Lung (tissue), 11 donors: ENCODE measurements at regions not wholly inside any gene's neighbourhood (a gene's known extent, or its start where the extent isn't known, plus 50 kb on each side); places are given as distances from the start of the nearest gene placed in this dataset.

Source experiments
- ATAC-seq: fragments of 200-7000 bp; cut with Tn5 transposase; one replicate; pipeline ENCODE4 v1.9.1; 2020; ENCODE audit warnings: moderate number of reproducible peaks; ENCODE audit not compliant: insufficient read depth, low FRiP score
- DNase-seq, 3 donors: peaks; one replicate each; pipeline ENCODE4 v3.0.0-alpha.2; 2013 to 2017
- H3K27ac ChIP-seq, 2 donors: one replicate each; pipeline ENCODE4 v1.5.1; 2013; ENCODE audit warnings: mild to moderate bottlenecking in 2 of 2, moderate library complexity in 2 of 2, control low read depth in 1 of 2, inconsistent platforms in 1 of 2, low read depth in 1 of 2, low read length in 1 of 2
- H3K27me3 ChIP-seq, 3 donors: one replicate each; pipeline ENCODE4 v1.5.1; 2013; ENCODE audit warnings: low read length in 2 of 3; ENCODE audit not compliant: control insufficient read depth in 3 of 3, insufficient read depth in 3 of 3
- H3K36me3 ChIP-seq, 4 donors: one replicate each; pipeline ENCODE4 v1.5.1; 2013; ENCODE audit warnings: low read length in 4 of 4, mild to moderate bottlenecking in 1 of 4, moderate library complexity in 1 of 4; ENCODE audit not compliant: control insufficient read depth in 4 of 4, insufficient read depth in 4 of 4
- H3K4me1 ChIP-seq, 5 donors: one replicate each; pipeline ENCODE4 v1.5.1; 2013; ENCODE audit warnings: low read length in 5 of 5, mild to moderate bottlenecking in 2 of 5, moderate library complexity in 1 of 5; ENCODE audit not compliant: control insufficient read depth in 5 of 5, insufficient read depth in 5 of 5
- H3K4me3 ChIP-seq: one replicate; pipeline ENCODE4 v1.5.1; 2013; ENCODE audit warnings: mild to moderate bottlenecking, control low read depth, moderate library complexity
- H3K9ac ChIP-seq, 2 donors: one replicate each; pipeline ENCODE4 v1.5.1; 2013; ENCODE audit warnings: low read length in 2 of 2, control low read depth in 1 of 2; ENCODE audit not compliant: insufficient read depth in 1 of 2
- H3K9me3 ChIP-seq, 4 donors: one replicate each; pipeline ENCODE4 v1.5.1; 2013; ENCODE audit warnings: low read length in 3 of 4, mild to moderate bottlenecking in 1 of 4, moderate library complexity in 1 of 4; ENCODE audit not compliant: control insufficient read depth in 4 of 4, insufficient read depth in 3 of 4
- WGBS, 2 donors: extraction: QIAGEN DNeasy Blood & Tissue Kit; methylation state at CpG; one replicate each; pipeline ENCODE4 v1.1.7; 2013; 5-methylcytosine and 5-hydroxymethylcytosine counted together
- TF ChIP-seq, protein P1 (sequence below): IDR thresholded peaks from 2 replicates; pipeline ENCODE4 v1.5.1; 2012; ENCODE audit warnings: mild to moderate bottlenecking; ENCODE audit errors: control extremely low read depth, extremely low read depth
- donor health status: control.
- donor health status: control.
- donor health status: Bipolar disorder and iron deficiency.
- donor health status: healthy.
- donor health status: DM: yes; HTN: yes; CAD: no.

DNA sequence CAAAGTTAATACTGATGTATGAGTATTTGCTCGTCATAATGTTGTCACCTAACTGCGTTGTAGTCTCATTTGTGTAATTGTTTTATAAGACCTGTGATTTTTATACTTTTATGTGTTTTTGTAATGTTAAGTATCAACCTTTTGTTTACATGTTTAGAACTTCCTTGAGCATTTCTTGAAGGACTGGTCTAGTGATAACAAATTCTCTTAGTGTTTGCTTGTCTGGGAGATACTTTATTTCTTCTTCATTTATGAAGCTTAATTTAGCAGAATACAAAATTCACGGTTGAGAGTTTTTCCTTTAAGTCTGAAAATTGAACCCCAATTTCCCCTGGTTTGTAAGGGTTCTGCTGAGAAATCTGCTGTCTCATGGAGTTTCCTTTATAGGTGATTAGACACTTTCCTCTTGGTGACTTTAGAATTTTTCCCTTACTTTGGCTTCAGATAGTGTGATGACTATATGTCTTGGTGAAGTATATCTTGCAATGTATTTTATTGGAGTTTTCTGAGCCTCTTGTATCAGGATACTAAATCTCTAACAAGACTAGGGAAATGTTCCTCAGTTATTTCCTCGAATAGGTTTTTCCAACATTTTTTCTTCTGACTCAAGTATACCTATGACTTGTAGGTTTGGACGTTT is 154.9 kb downstream of the WDR11 start:
- Histone ChIP-seq H3K9ac (no peak overlapping the region), H3K9me3 (peaks cover 0 to 20% (median 5%) of the 10 kb centered on the region in 4 donors), H3K4me1 (peaks cover 0 to 2% (median 0%) of the 10 kb centered on the region in 5 donors), H3K4me3 (no peak overlapping the region), H3K27ac (no peak overlapping the region), H3K36me3 (no peaks in the 10 kb centered on the region), H3K27me3 (no peaks in the 10 kb centered on the region)
- ATAC-seq, result no peak
- WGBS, 2 donors, result 90% methylated on average over 5 of the region's 5 CpGs
- DNase-seq, result no peak
- TF ChIP-seq, protein P1, sequence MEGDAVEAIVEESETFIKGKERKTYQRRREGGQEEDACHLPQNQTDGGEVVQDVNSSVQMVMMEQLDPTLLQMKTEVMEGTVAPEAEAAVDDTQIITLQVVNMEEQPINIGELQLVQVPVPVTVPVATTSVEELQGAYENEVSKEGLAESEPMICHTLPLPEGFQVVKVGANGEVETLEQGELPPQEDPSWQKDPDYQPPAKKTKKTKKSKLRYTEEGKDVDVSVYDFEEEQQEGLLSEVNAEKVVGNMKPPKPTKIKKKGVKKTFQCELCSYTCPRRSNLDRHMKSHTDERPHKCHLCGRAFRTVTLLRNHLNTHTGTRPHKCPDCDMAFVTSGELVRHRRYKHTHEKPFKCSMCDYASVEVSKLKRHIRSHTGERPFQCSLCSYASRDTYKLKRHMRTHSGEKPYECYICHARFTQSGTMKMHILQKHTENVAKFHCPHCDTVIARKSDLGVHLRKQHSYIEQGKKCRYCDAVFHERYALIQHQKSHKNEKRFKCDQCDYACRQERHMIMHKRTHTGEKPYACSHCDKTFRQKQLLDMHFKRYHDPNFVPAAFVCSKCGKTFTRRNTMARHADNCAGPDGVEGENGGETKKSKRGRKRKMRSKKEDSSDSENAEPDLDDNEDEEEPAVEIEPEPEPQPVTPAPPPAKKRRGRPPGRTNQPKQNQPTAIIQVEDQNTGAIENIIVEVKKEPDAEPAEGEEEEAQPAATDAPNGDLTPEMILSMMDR, result no peak

DNA sequence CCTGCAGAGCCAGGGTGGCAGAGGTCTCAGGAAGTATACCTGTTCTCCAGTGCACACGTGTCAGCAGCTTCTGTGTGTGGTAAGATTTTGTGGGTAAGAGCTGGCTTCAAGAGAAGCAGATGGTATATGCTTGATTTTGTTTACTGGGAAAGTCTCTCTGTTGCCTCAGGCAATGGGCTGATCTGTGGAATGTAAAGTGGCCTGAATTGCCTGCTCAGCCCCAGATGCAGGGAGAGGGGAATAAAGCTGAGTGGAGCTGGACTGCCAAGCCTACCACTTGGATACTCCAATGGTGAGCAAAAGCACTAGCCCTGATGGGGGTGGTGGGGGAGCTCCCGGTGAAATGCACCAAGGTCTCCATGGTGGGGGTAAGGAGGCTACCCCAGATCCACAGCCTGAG is 156.1 kb downstream of the WDR11 start:
- Histone ChIP-seq H3K27ac (no peak overlapping the region), H3K27me3 (no peaks in the 10 kb centered on the region), H3K9me3 (peaks cover 0 to 20% (median 5%) of the 10 kb centered on the region in 4 donors), H3K4me3 (no peak overlapping the region), H3K4me1 (peaks cover 0 to 2% (median 0%) of the 10 kb centered on the region in 5 donors), H3K9ac (no peak overlapping the region), H3K36me3 (no peaks in the 10 kb centered on the region)
- TF ChIP-seq, protein P1, result no peak
- 76 to 86% methylated on average over 2 of the region's 2 CpGs for WGBS, 2 donors
- no peak for ATAC-seq
- no peak for DNase-seq

DNA sequence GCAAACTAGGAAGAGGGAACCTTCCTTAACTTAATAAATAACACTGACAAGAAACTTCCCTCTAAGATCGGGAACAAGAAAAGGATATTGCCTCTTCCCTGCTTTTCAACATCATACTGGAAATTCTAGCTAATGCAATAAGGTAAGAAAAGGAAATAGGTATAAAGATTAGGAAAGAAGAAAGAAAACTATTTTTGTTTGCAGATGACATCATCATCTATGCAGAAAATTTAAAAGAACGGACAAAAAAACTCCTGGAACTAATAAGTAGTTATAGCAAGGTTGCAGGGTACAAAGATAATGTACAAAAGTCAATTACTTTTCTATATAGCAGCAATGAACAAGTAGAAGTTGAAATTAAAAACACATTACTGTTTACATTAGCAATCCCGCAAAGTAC is 164.8 kb downstream of the WDR11 start:
- TF ChIP-seq, protein P1, result no peak
- H3K9ac ChIP-seq, result no peak overlapping the region
- no peak for ATAC-seq

More for the DNA sequence above, 164.8 kb downstream of the WDR11 start:
- peaks cover 0 to 3% (median 0%) of the 10 kb centered on the region in 4 donors for H3K9me3 ChIP-seq
- no peaks in the 10 kb centered on the region for H3K36me3 ChIP-seq
- H3K4me1 ChIP-seq, result no peaks in the 10 kb centered on the region
- no peak for DNase-seq
- no peak overlapping the region for H3K27ac ChIP-seq
- 79 to 92% methylated on average over 3 of the region's 3 CpGs for WGBS, 2 donors
- H3K27me3 ChIP-seq, result no peaks in the 10 kb centered on the region
- H3K4me3 ChIP-seq, result no peak overlapping the region
